ENCODE measurements at regions not wholly inside any gene's neighbourhood (a gene's known extent, or its start where the extent isn't known, plus 50 kb on each side); places are given as distances from the start of the nearest gene placed in this dataset.

DNA sequence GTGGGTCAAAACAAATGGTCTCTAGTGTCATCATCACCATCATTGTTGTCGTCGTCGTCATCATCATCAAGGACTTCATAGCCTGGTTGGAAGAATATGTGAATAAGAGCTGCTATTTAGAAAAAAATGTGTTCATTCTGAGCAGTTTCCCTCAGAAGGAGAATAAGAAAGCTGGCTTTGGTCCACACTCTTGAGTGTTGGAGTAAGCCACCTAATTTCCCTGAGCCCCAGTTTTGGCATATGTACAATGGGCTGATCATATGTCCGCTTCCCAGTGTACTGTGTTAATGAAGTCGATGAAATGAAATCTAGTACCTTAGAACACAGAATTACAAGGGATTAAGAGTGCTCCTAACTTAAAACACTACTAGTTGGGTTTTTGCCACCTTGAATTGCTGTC lies 545.5 kb downstream of the CCDC171 start:
- TF ChIP-seq, protein P1, sequence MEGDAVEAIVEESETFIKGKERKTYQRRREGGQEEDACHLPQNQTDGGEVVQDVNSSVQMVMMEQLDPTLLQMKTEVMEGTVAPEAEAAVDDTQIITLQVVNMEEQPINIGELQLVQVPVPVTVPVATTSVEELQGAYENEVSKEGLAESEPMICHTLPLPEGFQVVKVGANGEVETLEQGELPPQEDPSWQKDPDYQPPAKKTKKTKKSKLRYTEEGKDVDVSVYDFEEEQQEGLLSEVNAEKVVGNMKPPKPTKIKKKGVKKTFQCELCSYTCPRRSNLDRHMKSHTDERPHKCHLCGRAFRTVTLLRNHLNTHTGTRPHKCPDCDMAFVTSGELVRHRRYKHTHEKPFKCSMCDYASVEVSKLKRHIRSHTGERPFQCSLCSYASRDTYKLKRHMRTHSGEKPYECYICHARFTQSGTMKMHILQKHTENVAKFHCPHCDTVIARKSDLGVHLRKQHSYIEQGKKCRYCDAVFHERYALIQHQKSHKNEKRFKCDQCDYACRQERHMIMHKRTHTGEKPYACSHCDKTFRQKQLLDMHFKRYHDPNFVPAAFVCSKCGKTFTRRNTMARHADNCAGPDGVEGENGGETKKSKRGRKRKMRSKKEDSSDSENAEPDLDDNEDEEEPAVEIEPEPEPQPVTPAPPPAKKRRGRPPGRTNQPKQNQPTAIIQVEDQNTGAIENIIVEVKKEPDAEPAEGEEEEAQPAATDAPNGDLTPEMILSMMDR (IDR thresholded peaks at IDR 0.05): no peak
- TF ChIP-seq POLR2A (IDR thresholded peaks at IDR 0.05): no peak

All from adrenal gland (tissue), 5 donors.